B cell (primary cell): ENCODE measurements at regions not wholly inside any gene's neighbourhood (a gene's known extent, or its start where the extent isn't known, plus 50 kb on each side); places are given as distances from the start of the nearest gene placed in this dataset.

Experiments used
- ATAC-seq: fragments of 200-7000 bp; cut with Tn5 transposase; one replicate; pipeline ENCODE4 v1.10.0; 2021; ENCODE audit warnings: low read depth, mild to moderate bottlenecking, moderate number of reproducible peaks, moderate library complexity
- CTCF ChIA-PET: fragments of 350-600 bp; sonication (Branson Sonifier 250); formaldehyde crosslinking; loops from one replicate; lab custom pipeline; 2021; ENCODE audit warnings: antibody characterized with exemption, inconsistent platforms; lab: Charles Lee
- POLR2A ChIA-PET: fragments of 350-600 bp; sonication (Branson Sonifier 250); formaldehyde crosslinking; loops from one replicate; lab custom pipeline; 2021; ENCODE audit warnings: antibody characterized with exemption; lab: Charles Lee
- DNase-seq: peaks from one replicate; pipeline ENCODE4 v3.0.0; 2013
- H2AFZ ChIP-seq: 2 replicates; pipeline ENCODE4 v1.6.1; 2012; ENCODE audit warnings: mild to moderate bottlenecking, low read depth, low read length; ENCODE audit not compliant: insufficient read depth, poor library complexity, severe bottlenecking
- H3K27ac ChIP-seq, 2 donors: 1 replicate in 1 of 2; 2 replicates in 1 of 2; pipeline ENCODE4 v1.5.1; 2012 to 2013; ENCODE audit warnings: low read length in 2 of 2, mild to moderate bottlenecking in 2 of 2, moderate library complexity in 1 of 2
- H3K27me3 ChIP-seq, 4 experiments: fragments of 200-600 bp in 1 of 4; sonication (generic) in 1 of 4; replicated peaks in 1 of 4; 1 replicate in 2 of 4; 2 replicates in 2 of 4; pipeline versions ENCODE4 v1.6.1 to v1.7.0; 2013 to 2016; ENCODE audit warnings: low read length in 3 of 4, mild to moderate bottlenecking in 2 of 4, mixed read lengths in 1 of 4, moderate library complexity in 1 of 4; ENCODE audit not compliant: insufficient read depth in 4 of 4, control insufficient read depth in 3 of 4; ENCODE audit errors: control extremely low read depth in 1 of 4
- H3K36me3 ChIP-seq, 2 experiments: replicated peaks in 1 of 2; 1 replicate in 1 of 2; 2 replicates in 1 of 2; pipeline versions ENCODE4 v1.6.1 to v1.7.1; 2013; ENCODE audit warnings: low read length in 1 of 2; ENCODE audit not compliant: insufficient read depth in 2 of 2, control insufficient read depth in 1 of 2; ENCODE audit errors: control extremely low read depth in 1 of 2, extremely low read depth in 1 of 2
- H3K4me1 ChIP-seq, 2 donors: fragments of 200-600 bp in 1 of 2; sonication (generic) in 1 of 2; 1 replicate in 1 of 2; 2 replicates in 1 of 2; pipeline versions ENCODE4 v1.5.1 to v1.6.1; 2013 to 2017; ENCODE audit warnings: low read length in 2 of 2; ENCODE audit not compliant: control insufficient read depth in 2 of 2, insufficient read depth in 2 of 2
- H3K4me2 ChIP-seq: replicated peaks from 2 replicates; pipeline ENCODE3; 2012; ENCODE audit warnings: mild to moderate bottlenecking, low read depth, low read length; ENCODE audit not compliant: poor library complexity, severe bottlenecking
- H3K4me3 ChIP-seq, 5 experiments: fragments of 200-600 bp in 1 of 5; sonication (generic) in 1 of 5; 1 replicate in 3 of 5; 2 replicates in 2 of 5; pipeline versions ENCODE4 v1.5.1 to v1.7.0; 2011 to 2016; ENCODE audit warnings: low read length in 4 of 5, mild to moderate bottlenecking in 4 of 5, low read depth in 2 of 5, control low read depth in 1 of 5, moderate library complexity in 1 of 5; ENCODE audit not compliant: insufficient read depth in 1 of 5; ENCODE audit errors: control extremely low read depth in 1 of 5, extremely low read depth in 1 of 5
- H3K79me2 ChIP-seq: fragments of 200-600 bp; sonication (generic); one replicate; pipeline ENCODE4 v1.6.0; 2016; ENCODE audit warnings: low read length; ENCODE audit not compliant: control insufficient read depth, insufficient read depth
- H3K9ac ChIP-seq: fragments of 200-600 bp; sonication (generic); 2 replicates; pipeline ENCODE4 v1.6.1; 2017; ENCODE audit warnings: mild to moderate bottlenecking, low read length, moderate library complexity
- H3K9me3 ChIP-seq, 3 donors: one replicate each; pipeline versions ENCODE4 v1.6.1 to v1.7.1; 2013; ENCODE audit warnings: low read length in 2 of 3; ENCODE audit not compliant: control insufficient read depth in 2 of 3, insufficient read depth in 1 of 3; ENCODE audit errors: control extremely low read depth in 1 of 3
- H4K20me1 ChIP-seq: 2 replicates; pipeline ENCODE4 v1.6.0; 2012; ENCODE audit warnings: mild to moderate bottlenecking, low read length; ENCODE audit not compliant: insufficient read depth, control insufficient read depth, poor library complexity, severe bottlenecking
- H3K27ac Mint-ChIP-seq: one replicate; pipeline ENCODE4 v1.8.0; 2021; ENCODE audit warnings: mixed read lengths
- H3K27me3 Mint-ChIP-seq: one replicate; pipeline ENCODE4 v1.8.0; 2021; ENCODE audit warnings: mixed read lengths
- H3K4me1 Mint-ChIP-seq: one replicate; pipeline ENCODE4 v1.8.0; 2021; ENCODE audit warnings: mixed read lengths
- H3K4me3 Mint-ChIP-seq: one replicate; pipeline ENCODE4 v1.8.0; 2021; ENCODE audit warnings: mixed read lengths
- H3K9me3 Mint-ChIP-seq: one replicate; pipeline ENCODE4 v1.8.0; 2022; ENCODE audit warnings: mixed read lengths; ENCODE audit not compliant: insufficient read depth
- EZH2 ChIP-seq: IDR thresholded peaks from 2 replicates; pipeline ENCODE4 v1.6.1; 2012; ENCODE audit warnings: borderline replicate concordance, low read depth, mild to moderate bottlenecking, moderate library complexity, low read length; ENCODE audit not compliant: insufficient read depth, poor library complexity, severe bottlenecking
- WGBS: methylation state at CpG from one replicate; pipeline ENCODE4 v1.1.5; 2013; ENCODE audit warnings: missing lambda C conversion rate; ENCODE audit not compliant: insufficient coverage; 5-methylcytosine and 5-hydroxymethylcytosine counted together
- intact Hi-C: fragments of 100-400 bp; cut with micrococcal nuclease; formaldehyde crosslinking; loops from one replicate; pipeline ENCODE4 v1.10.0; 2022
- TF ChIP-seq, protein P1 (sequence below): fragments of 200-600 bp; IDR thresholded peaks from one replicate; pipeline ENCODE4 v1.8.0; 2022; ENCODE audit warnings: antibody characterized with exemption, mild to moderate bottlenecking

DNA sequence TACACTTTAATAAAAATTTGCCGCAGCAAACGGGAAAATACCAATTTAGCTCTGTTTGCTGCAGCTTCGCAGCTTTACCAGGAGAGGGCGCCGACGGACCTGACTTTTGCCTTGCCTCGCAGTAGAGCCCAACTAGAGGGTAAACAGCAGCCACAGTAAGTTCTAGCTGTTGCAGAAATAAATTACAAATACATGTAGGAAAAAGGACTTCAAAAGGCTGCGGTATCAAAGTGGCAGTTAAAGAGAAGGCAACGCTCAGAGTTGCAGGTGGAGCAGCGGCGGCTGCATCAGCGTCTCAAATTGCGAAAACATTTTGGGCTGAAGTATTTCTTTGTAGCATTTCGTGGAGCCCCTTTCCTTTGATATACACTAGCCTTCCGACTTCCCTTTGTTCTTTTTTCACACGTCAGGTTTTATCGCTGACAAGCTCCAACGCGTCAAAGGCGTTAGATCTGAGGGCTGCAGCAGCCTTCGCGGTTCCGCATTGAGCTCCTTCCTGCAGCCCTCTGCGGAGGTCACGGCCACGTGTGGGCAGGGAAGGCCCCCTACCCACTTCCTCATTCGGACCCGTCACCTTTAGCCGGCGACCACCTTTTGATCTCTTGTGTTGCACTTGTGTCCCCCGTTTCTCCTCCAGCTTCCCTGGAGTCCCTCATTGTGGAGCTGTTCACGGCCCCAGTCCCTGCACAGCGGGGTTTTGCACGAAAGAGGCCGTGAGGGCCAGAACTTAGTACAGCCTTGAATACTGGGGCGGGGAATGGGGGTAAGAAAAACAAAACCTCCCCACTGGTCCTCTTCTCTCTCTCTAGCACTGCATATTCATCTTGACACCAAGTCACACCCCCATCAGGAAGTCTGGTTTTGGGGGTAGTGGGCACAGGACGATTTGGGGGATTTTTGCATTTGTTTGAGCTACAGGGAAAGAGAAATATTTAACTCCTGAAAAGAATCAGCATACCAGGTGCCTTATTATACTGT is 72.8 kb downstream of the S1PR1 start:
- no peaks in the 10 kb centered on the region for H3K9me3 ChIP-seq
- TF ChIP-seq EZH2, result no peak
- TF ChIP-seq, protein P1, sequence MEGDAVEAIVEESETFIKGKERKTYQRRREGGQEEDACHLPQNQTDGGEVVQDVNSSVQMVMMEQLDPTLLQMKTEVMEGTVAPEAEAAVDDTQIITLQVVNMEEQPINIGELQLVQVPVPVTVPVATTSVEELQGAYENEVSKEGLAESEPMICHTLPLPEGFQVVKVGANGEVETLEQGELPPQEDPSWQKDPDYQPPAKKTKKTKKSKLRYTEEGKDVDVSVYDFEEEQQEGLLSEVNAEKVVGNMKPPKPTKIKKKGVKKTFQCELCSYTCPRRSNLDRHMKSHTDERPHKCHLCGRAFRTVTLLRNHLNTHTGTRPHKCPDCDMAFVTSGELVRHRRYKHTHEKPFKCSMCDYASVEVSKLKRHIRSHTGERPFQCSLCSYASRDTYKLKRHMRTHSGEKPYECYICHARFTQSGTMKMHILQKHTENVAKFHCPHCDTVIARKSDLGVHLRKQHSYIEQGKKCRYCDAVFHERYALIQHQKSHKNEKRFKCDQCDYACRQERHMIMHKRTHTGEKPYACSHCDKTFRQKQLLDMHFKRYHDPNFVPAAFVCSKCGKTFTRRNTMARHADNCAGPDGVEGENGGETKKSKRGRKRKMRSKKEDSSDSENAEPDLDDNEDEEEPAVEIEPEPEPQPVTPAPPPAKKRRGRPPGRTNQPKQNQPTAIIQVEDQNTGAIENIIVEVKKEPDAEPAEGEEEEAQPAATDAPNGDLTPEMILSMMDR, result peak; percentile 78
- Mint-ChIP-seq H3K9me3 (no peaks in the 10 kb centered on the region), H3K4me1 (peaks cover 75% of the 10 kb centered on the region), H3K27me3 (no peaks in the 10 kb centered on the region), H3K4me3 (peak overlapping the region; percentile 86), H3K27ac (peak overlapping the region; percentile 91)
- peak overlapping the region; percentile 81 for H3K4me2 ChIP-seq
- intact Hi-C loops, result loop anchor here (1.0 to 5.0 kb wide), 5 partner anchors 48 to 282 kb away; partner anchors contain the start of gene DPH5
- POLR2A ChIA-PET, result interaction anchor here (0.6 to 1.8 kb wide), 8 partner anchors 48 to 1272 kb away, joined by 3 to 14 read pairs (median 4); partner anchors contain the start of gene EXTL2
- H2AFZ ChIP-seq, result peak overlapping the region; percentile 60
- H3K9ac ChIP-seq, result peak overlapping the region; percentile 62
- CTCF ChIA-PET, result interaction anchor here (0.7 to 7.2 kb wide), 47 partner anchors 9 to 415 kb away, joined by 3 to 144 read pairs (median 5); partner anchors contain the start of genes DPH5, EXTL2 and SLC30A7
- DNase-seq (peak; percentile 87), ATAC-seq (peak; percentile 75)
- peaks cover 0 to 9% of the 10 kb centered on the region in 2 experiments for H3K36me3 ChIP-seq
- peaks cover 5% of the 10 kb centered on the region for H3K79me2 ChIP-seq
- peaks cover 58 to 67% of the 10 kb centered on the region in 2 donors for H3K4me1 ChIP-seq
- no peaks in the 10 kb centered on the region for H4K20me1 ChIP-seq
- WGBS, result under 1% methylated on average over 28 of the region's 37 CpGs
- no peaks in the 10 kb centered on the region for H3K27me3 ChIP-seq
- peak overlapping the region; percentile 23 to 60 (median 43) for H3K4me3 ChIP-seq
- H3K27ac ChIP-seq, result peak overlapping the region; percentile 86 to 97
